22Rv1 (cell line): ENCODE measurements at regions not wholly inside any gene's neighbourhood (a gene's known extent, or its start where the extent isn't known, plus 50 kb on each side); places are given as distances from the start of the nearest gene placed in this dataset.

Experiments used
- ZFX ChIP-seq: fragments of 450-650 bp; IDR thresholded peaks from 2 replicates; pipeline ENCODE4 v1.6.1; 2017; ENCODE audit warnings: antibody characterized with exemption, borderline replicate concordance
- TF ChIP-seq, protein P1 (sequence below): fragments of 450-650 bp; IDR thresholded peaks from 2 replicates; pipeline ENCODE4 v1.5.1; 2017; ENCODE audit warnings: mild to moderate bottlenecking

DNA sequence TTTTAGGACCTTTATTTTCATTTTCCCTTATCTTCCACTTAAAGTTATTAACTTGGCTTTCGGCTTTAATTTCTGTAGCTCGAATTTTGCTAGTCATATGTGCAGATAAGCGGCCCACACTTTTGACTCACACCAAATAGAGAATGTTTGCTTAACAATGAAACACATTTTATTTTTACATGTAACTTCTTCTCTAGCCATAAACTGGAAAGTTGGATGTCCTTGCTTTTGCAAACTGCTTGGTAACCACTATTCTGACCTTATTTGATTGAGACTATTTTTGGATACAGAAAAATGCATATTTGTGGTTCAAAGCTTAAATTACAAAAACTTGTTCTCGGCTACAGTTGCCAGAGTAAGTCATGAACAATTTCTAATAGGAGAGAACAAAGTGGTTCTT, 600.0 kb downstream of the KCTD12 start:
- TF ChIP-seq, protein P1, sequence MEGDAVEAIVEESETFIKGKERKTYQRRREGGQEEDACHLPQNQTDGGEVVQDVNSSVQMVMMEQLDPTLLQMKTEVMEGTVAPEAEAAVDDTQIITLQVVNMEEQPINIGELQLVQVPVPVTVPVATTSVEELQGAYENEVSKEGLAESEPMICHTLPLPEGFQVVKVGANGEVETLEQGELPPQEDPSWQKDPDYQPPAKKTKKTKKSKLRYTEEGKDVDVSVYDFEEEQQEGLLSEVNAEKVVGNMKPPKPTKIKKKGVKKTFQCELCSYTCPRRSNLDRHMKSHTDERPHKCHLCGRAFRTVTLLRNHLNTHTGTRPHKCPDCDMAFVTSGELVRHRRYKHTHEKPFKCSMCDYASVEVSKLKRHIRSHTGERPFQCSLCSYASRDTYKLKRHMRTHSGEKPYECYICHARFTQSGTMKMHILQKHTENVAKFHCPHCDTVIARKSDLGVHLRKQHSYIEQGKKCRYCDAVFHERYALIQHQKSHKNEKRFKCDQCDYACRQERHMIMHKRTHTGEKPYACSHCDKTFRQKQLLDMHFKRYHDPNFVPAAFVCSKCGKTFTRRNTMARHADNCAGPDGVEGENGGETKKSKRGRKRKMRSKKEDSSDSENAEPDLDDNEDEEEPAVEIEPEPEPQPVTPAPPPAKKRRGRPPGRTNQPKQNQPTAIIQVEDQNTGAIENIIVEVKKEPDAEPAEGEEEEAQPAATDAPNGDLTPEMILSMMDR, result no peak
- no peak for TF ChIP-seq ZFX
